Psoas muscle (tissue), 7 donors: ENCODE measurements at regions not wholly inside any gene's neighbourhood (a gene's known extent, or its start where the extent isn't known, plus 50 kb on each side); places are given as distances from the start of the nearest gene placed in this dataset.

Experiments used
- ATAC-seq, 4 donors: fragments of 200-7000 bp; cut with Tn5 transposase; one replicate each; pipeline ENCODE4 v1.9.1; 2020; ENCODE audit warnings: moderate library complexity in 3 of 4, mild to moderate bottlenecking in 2 of 4
- DNase-seq, 2 donors: peaks; one replicate each; pipeline ENCODE4 v3.0.0-alpha.2; 2020
- H3K27ac ChIP-seq: fragments of 200-600 bp; one replicate; pipeline ENCODE4 v1.8.0; 2022
- H3K27me3 ChIP-seq, 3 donors: fragments of 200-600 bp in 1 of 3; one replicate each; pipeline versions ENCODE4 v1.6.1 to v1.8.0; 2013 to 2022; ENCODE audit warnings: low read length in 2 of 3, mild to moderate bottlenecking in 2 of 3, moderate library complexity in 1 of 3; ENCODE audit not compliant: insufficient read depth in 3 of 3
- H3K36me3 ChIP-seq, 2 donors: fragments of 200-600 bp in 1 of 2; one replicate each; pipeline versions ENCODE4 v1.6.1 to v1.8.0; 2013 to 2022; ENCODE audit warnings: low read depth in 1 of 2, mild to moderate bottlenecking in 1 of 2, moderate library complexity in 1 of 2; ENCODE audit not compliant: insufficient read depth in 1 of 2
- H3K4me1 ChIP-seq: fragments of 200-600 bp; one replicate; pipeline ENCODE4 v1.8.0; 2022
- H3K4me3 ChIP-seq: fragments of 200-600 bp; one replicate; pipeline ENCODE4 v1.8.0; 2022; ENCODE audit warnings: mild to moderate bottlenecking
- H3K9me3 ChIP-seq: fragments of 200-600 bp; one replicate; pipeline ENCODE4 v1.8.0; 2022
- WGBS, 3 donors: extraction: QIAGEN DNeasy Blood & Tissue Kit; methylation state at CpG; one replicate each; pipeline versions ENCODE4 v1.1.6 to v1.1.7; 2013; 5-methylcytosine and 5-hydroxymethylcytosine counted together
- intact Hi-C, 2 donors: fragments of 100-400 bp; cut with DNase I; formaldehyde crosslinking; loops; one replicate each; pipeline versions ENCODE4 v1.11.0 to v1.14.2; 2022
- TF ChIP-seq, protein P1 (sequence below): fragments of 200-600 bp; IDR thresholded peaks from one replicate; pipeline ENCODE4 v1.8.0; 2022; ENCODE audit warnings: antibody characterized with exemption
- donor health status: healthy with polysubstance abuse.
- donor health status: DM: no; HTN: no; CAD: no; lungs with moderate emphysema.
- donor health status: Bipolar disorder and iron deficiency.
- donor health status: healthy.
- donor health status: DM: yes; HTN: yes; CAD: no.
- donor health status: DM: no; HTN: no; CAD: no.
- donor health status: DM: yes; HTN: yes; CAD: no.

DNA sequence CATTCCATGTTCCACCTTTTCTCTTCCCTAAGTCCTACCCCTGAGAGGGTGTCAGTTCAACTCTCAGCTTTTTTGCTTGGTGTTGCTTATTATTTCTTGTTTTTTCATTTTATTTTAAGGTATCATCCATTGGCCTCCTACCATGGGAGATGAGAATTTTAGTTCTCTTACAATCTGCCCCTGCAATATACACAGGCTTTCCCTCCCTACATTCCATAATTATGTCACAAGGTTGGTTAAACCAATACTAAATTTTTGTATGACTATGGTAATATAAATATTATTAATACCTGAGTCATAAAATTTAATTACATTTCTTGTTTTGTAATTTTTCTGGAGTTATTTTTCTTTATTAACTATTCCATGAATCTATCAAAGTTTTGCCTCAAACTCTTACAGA lies 216.2 kb downstream of the SNX19 start:
- ATAC-seq, result no peak
- Histone ChIP-seq H3K4me3 (no peak overlapping the region), H3K36me3 (no peaks in the 10 kb centered on the region), H3K9me3 (no peaks in the 10 kb centered on the region), H3K27ac (no peak overlapping the region), H3K4me1 (no peaks in the 10 kb centered on the region), H3K27me3 (no peaks in the 10 kb centered on the region)
- TF ChIP-seq, protein P1, sequence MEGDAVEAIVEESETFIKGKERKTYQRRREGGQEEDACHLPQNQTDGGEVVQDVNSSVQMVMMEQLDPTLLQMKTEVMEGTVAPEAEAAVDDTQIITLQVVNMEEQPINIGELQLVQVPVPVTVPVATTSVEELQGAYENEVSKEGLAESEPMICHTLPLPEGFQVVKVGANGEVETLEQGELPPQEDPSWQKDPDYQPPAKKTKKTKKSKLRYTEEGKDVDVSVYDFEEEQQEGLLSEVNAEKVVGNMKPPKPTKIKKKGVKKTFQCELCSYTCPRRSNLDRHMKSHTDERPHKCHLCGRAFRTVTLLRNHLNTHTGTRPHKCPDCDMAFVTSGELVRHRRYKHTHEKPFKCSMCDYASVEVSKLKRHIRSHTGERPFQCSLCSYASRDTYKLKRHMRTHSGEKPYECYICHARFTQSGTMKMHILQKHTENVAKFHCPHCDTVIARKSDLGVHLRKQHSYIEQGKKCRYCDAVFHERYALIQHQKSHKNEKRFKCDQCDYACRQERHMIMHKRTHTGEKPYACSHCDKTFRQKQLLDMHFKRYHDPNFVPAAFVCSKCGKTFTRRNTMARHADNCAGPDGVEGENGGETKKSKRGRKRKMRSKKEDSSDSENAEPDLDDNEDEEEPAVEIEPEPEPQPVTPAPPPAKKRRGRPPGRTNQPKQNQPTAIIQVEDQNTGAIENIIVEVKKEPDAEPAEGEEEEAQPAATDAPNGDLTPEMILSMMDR, result no peak
- DNase-seq, result no peak
- intact Hi-C loops, result no loop called here

DNA sequence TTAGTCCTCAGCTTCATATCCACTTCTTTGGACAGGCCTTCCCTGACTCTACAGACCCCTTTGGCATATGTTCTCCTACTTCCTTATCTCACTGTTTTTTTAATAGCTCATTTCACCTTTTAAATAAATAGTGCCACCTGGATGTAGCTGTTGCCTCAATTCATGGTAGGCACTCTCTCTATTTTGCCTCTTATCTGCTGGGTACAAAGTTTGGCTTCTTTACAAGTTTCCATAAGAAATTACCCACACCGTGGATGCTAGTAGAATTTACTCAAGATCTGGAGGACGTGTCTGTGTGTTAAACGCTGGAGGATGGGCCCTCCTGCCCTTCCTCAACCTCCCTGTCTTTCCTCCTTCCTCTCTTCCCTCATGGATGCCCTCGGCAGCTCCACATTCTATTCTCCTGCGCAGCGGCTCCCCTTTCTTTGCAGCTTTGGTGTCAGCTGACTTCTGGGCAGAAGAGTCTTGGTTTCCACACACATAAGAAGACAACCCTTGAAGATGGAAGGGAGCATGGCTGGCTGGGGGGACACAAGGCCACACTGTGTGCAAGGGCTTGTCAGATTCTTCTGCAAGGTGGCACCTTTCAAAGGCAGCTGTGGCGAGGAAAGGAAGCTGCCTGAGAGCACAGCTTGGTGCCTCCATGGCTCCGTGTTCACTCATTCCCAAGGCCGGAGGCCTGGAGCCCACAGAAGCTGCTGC lies 212.6 kb downstream of the SNX19 start:
- WGBS, 3 donors, result 88 to 93% (median 92%) methylated on average over 9 of the region's 9 CpGs
- Histone ChIP-seq H3K9me3 (no peaks in the 10 kb centered on the region), H3K27me3 (no peaks in the 10 kb centered on the region), H3K4me3 (no peak overlapping the region), H3K4me1 (no peaks in the 10 kb centered on the region), H3K36me3 (no peaks in the 10 kb centered on the region), H3K27ac (no peak overlapping the region)
- intact Hi-C loops, result no loop called here
- ATAC-seq (no peak), DNase-seq (no peak)
- TF ChIP-seq, protein P1, result no peak

DNA sequence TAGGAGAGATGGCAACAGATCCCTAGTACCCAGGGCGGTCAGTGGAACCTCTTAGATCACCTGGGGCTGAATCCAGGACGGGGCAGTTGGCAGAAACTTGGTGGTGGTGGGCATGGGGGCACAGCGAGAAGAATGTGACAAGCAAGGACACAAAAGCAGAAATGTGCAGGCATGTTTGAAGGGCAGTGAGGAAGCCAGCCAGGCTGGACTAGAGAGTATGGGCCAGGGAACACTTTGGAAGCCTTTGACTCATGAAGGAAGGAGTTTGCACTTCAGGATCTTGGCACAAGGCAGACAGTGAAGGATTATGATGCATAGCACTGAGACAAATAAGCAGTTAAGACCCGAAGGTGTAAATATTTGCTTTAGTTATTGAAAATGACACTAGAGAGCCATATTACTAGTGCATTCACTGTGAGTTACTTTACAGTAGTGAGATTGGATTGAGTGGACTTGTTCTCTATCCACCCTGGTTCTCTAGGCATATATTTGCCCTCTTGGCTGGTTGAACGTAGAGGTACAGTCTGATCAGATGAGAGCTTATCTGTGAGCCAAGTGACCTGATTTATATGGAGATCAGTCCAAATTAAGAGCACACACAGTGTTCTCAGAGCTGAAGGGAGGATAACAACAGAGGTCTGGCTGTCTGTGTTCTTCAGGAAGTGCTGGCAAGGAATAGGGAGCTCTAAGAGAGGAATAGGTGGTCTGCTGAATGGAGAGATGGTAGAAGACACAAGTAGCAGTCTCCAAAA lies 210.4 kb downstream of the SNX19 start:
- ATAC-seq (peak in 2 of 4 donors; percentile 72 to 87), DNase-seq (no peak)
- Histone ChIP-seq H3K27ac (no peak overlapping the region), H3K4me1 (no peaks in the 10 kb centered on the region), H3K27me3 (no peaks in the 10 kb centered on the region), H3K9me3 (no peaks in the 10 kb centered on the region), H3K4me3 (no peak overlapping the region), H3K36me3 (no peaks in the 10 kb centered on the region)
- intact Hi-C loops, result loop anchor here in 1 of 2 donors (1.0 kb wide), 1 partner anchor 26 kb away; no protein-coding TSS in a partner anchor
- 53 to 65% (median 54%) methylated on average over 5 of the region's 5 CpGs for WGBS, 3 donors
- TF ChIP-seq, protein P1, result no peak

DNA sequence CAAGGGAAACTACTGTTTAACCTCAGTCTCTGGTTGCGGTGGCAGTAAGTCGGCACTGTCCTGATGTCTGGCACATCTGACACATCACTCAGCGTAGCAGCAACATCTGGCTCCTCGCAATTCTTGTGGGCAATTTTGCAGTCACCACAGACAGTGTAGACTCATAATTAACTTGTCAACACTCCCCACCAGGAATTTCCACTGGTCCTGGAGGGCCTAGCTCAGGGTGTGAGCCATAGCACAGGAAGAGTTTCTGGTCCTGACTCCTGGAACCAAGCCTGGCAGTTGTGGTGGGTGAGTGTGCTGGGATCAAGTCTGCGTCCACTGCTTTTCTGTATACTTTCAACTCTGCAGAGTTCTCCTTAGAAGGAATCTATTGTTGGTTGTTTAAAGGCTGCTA lies 209.7 kb downstream of the SNX19 start:
- intact Hi-C loops, result loop anchor here in 1 of 2 donors (1.0 kb wide), 1 partner anchor 26 kb away; no protein-coding TSS in a partner anchor
- Histone ChIP-seq H3K27me3 (no peaks in the 10 kb centered on the region), H3K4me3 (no peak overlapping the region), H3K9me3 (no peaks in the 10 kb centered on the region), H3K27ac (no peak overlapping the region), H3K4me1 (no peaks in the 10 kb centered on the region), H3K36me3 (no peaks in the 10 kb centered on the region)
- no peak for DNase-seq
- TF ChIP-seq, protein P1, result no peak
- WGBS, 3 donors, result 59 to 78% (median 64%) methylated on average over 5 of the region's 5 CpGs
- ATAC-seq, result peak in 1 of 4 donors; percentile 24
